Activated CD8-positive, alpha-beta T cell treated with anti-CD3 and anti-CD28 coated beads for 36 hours (primary cell): ENCODE measurements at regions not wholly inside any gene's neighbourhood (a gene's known extent, or its start where the extent isn't known, plus 50 kb on each side); places are given as distances from the start of the nearest gene placed in this dataset.

Experiments used
- ATAC-seq: fragments of 200-7000 bp; cut with Tn5 transposase; one replicate; pipeline ENCODE4 v1.10.0; 2021; ENCODE audit warnings: mild to moderate bottlenecking, moderate library complexity
- CTCF ChIA-PET: fragments of 350-600 bp; sonication (Branson Sonifier 250); formaldehyde crosslinking; loops from one replicate; lab custom pipeline; 2021; ENCODE audit warnings: antibody characterized with exemption; lab: Charles Lee
- POLR2A ChIA-PET: fragments of 350-600 bp; sonication (Branson Sonifier 250); formaldehyde crosslinking; loops from one replicate; lab custom pipeline; 2021; ENCODE audit warnings: antibody characterized with exemption; lab: Charles Lee
- DNase-seq: peaks from one replicate; pipeline ENCODE4 v3.0.0-alpha.2; 2020
- H3K27ac Mint-ChIP-seq: one replicate; pipeline ENCODE4 v1.8.0; 2021; ENCODE audit warnings: mild to moderate bottlenecking, mixed read lengths
- H3K27me3 Mint-ChIP-seq: one replicate; pipeline ENCODE4 v1.8.0; 2021; ENCODE audit warnings: mixed read lengths
- H3K36me3 Mint-ChIP-seq: one replicate; pipeline ENCODE4 v1.8.0; 2021; ENCODE audit warnings: low read depth, mixed read lengths
- H3K4me1 Mint-ChIP-seq: one replicate; pipeline ENCODE4 v1.8.0; 2021; ENCODE audit warnings: low read depth, mixed read lengths
- H3K4me3 Mint-ChIP-seq: one replicate; pipeline ENCODE4 v1.8.0; 2021; ENCODE audit warnings: mild to moderate bottlenecking, moderate library complexity, mixed read lengths
- H3K9me3 Mint-ChIP-seq: one replicate; pipeline ENCODE4 v1.8.0; 2021; ENCODE audit warnings: mixed read lengths
- intact Hi-C: fragments of 100-400 bp; cut with micrococcal nuclease; formaldehyde crosslinking; loops from one replicate; pipeline ENCODE4 v1.10.0; 2022
- TF ChIP-seq, protein P1 (sequence below): fragments of 200-600 bp; IDR thresholded peaks from one replicate; pipeline ENCODE4 v1.8.0; 2022; ENCODE audit warnings: antibody characterized with exemption, mild to moderate bottlenecking

DNA sequence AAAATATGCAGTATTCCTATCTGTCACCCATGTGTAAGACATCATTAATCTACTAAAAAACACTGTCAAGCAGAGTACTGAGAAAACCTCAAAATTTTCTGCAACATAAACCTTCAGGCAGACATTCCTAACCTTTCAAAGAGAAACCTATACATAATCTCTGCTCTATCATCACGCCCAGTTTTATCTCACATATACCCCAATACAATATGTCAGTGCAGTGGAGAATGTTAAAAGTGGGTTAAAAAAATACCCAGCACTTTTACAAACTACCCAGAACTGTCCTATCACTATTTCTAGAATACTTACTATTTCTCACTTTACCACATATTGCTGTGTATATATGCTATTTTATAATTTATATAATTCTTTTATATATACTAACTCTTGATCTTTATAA is 922.0 kb upstream of the SORCS1 start:
- intact Hi-C loops: no loop called here
- Mint-ChIP-seq H3K27ac (no peak overlapping the region), H3K36me3 (no peaks in the 10 kb centered on the region), H3K4me3 (no peak overlapping the region), H3K9me3 (no peaks in the 10 kb centered on the region), H3K4me1 (no peaks in the 10 kb centered on the region), H3K27me3 (no peaks in the 10 kb centered on the region)
- ChIA-PET POLR2A (no interaction called here), CTCF (no interaction called here)
- no peak for DNase-seq
- TF ChIP-seq, protein P1, sequence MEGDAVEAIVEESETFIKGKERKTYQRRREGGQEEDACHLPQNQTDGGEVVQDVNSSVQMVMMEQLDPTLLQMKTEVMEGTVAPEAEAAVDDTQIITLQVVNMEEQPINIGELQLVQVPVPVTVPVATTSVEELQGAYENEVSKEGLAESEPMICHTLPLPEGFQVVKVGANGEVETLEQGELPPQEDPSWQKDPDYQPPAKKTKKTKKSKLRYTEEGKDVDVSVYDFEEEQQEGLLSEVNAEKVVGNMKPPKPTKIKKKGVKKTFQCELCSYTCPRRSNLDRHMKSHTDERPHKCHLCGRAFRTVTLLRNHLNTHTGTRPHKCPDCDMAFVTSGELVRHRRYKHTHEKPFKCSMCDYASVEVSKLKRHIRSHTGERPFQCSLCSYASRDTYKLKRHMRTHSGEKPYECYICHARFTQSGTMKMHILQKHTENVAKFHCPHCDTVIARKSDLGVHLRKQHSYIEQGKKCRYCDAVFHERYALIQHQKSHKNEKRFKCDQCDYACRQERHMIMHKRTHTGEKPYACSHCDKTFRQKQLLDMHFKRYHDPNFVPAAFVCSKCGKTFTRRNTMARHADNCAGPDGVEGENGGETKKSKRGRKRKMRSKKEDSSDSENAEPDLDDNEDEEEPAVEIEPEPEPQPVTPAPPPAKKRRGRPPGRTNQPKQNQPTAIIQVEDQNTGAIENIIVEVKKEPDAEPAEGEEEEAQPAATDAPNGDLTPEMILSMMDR: no peak
- peak; percentile 20 for ATAC-seq

DNA sequence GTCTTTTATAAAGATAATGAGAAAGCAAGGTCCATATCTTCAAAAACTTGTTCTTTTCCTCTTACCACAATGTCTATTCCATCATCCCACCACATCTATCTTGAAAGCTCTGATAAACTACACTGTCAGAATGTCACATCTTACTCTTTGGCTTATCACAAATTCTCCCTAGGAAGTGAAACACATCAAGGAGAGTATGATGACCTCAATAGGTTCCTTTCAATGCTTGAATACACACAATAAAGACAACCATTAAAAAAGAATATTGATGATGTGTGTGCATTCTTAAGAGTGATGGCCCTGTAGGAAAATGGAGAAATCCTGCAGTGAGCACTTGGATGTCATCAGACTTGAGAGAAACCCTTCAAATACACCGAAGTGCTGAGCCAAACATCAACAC is 918.1 kb upstream of the SORCS1 start:
- Mint-ChIP-seq H3K9me3 (peaks cover 2% of the 10 kb centered on the region), H3K4me3 (no peak overlapping the region), H3K4me1 (no peaks in the 10 kb centered on the region), H3K27ac (no peak overlapping the region), H3K27me3 (no peaks in the 10 kb centered on the region), H3K36me3 (no peaks in the 10 kb centered on the region)
- DNase-seq (no peak), ATAC-seq (no peak)
- ChIA-PET POLR2A (no interaction called here), CTCF (no interaction called here)
- intact Hi-C loops: no loop called here
- TF ChIP-seq, protein P1: no peak

DNA sequence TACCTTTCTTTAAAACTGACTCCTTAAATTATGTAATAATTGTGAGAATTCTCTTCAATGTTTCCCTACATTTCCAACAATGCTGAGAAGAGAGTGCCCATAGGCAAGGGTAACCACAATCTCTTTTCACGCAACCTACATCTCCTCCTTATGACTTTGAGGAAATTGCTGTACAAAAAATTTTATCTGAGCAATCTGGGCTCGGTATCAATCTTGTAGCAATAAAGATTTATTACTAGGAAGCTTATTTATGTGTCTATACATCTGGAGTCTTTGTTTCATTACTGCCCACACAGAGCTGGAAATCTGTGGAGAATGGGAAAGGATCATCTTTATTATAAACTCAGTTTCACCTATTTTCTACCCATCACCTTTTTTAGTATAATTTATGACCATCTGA is 913.8 kb upstream of the SORCS1 start:
- Mint-ChIP-seq H3K36me3 (no peaks in the 10 kb centered on the region), H3K9me3 (peaks cover 7% of the 10 kb centered on the region), H3K4me1 (no peaks in the 10 kb centered on the region), H3K4me3 (no peak overlapping the region), H3K27ac (no peak overlapping the region), H3K27me3 (no peaks in the 10 kb centered on the region)
- intact Hi-C loops: no loop called here
- ChIA-PET POLR2A (no interaction called here), CTCF (no interaction called here)
- DNase-seq (no peak), ATAC-seq (no peak)
- TF ChIP-seq, protein P1: no peak

DNA sequence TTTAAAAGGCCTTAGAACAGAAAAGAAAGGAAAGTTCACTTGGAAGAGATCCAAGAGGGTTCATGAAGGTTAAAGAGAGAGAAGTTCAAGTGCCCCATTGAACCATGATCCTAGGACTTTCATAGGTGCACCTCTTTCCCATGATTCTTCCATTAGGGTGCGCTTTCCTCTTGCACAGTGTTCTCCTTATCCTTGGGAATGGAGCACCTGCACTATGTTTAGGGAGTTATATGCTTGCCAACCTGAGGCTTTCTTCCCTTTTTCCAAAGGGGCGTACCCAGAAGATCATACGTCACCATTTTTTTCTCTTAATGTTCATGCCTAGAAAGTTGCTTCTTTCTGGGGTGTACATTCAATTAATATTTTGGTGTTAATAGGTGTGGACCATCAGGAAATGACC is 908.0 kb upstream of the SORCS1 start:
- POLR2A ChIA-PET: no interaction called here
- Mint-ChIP-seq H3K4me1 (no peaks in the 10 kb centered on the region), H3K4me3 (no peak overlapping the region), H3K9me3 (peaks cover 8% of the 10 kb centered on the region), H3K27ac (no peak overlapping the region), H3K36me3 (no peaks in the 10 kb centered on the region), H3K27me3 (no peaks in the 10 kb centered on the region)
- CTCF ChIA-PET: no interaction called here
- intact Hi-C loops: no loop called here
- DNase-seq: no peak
- TF ChIP-seq, protein P1: no peak
- no peak for ATAC-seq

DNA sequence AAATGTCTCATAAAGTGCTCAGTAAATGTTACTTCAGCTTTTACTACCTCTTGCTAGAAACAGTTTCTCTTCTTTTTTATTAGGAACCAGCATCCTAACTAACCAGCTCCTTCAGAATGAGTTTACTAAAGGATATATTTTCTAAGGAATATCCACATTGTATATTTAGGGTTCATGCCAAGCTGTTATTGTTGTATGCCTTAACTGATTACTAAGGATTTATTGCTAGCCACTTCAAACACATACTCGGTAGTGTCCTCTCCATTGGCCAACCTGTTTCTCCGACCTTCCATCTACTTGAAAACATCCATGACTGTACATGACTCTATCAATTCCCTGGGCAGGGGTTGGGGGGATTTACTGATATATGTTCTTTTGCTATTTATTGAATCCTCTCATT is 906.3 kb upstream of the SORCS1 start:
- H3K9me3 Mint-ChIP-seq: peaks cover 8% of the 10 kb centered on the region
- TF ChIP-seq, protein P1: no peak
- DNase-seq (no peak), ATAC-seq (no peak)
- ChIA-PET CTCF (no interaction called here), POLR2A (no interaction called here)
- no peak overlapping the region for H3K4me3 Mint-ChIP-seq
- intact Hi-C loops: no loop called here
- H3K27ac Mint-ChIP-seq: no peak overlapping the region
- no peaks in the 10 kb centered on the region for H3K27me3 Mint-ChIP-seq
- no peaks in the 10 kb centered on the region for H3K4me1 Mint-ChIP-seq
- no peaks in the 10 kb centered on the region for H3K36me3 Mint-ChIP-seq
